ENCODE measurements at regions not wholly inside any gene's neighbourhood (a gene's known extent, or its start where the extent isn't known, plus 50 kb on each side); places are given as distances from the start of the nearest gene placed in this dataset.

- DNase-seq (ENCODE audit: low read depth in 2 of 2, low spot score in 1 of 2): no peak
Measured at GRCh38 chr11:19661827-19662226, 50.8 kb upstream of the NAV2 start.

- DNase-seq (ENCODE audit: low read depth in 2 of 2, low spot score in 1 of 2): no peak
Measured at GRCh38 chr11:19660076-19660475, 52.6 kb upstream of the NAV2 start.

- no peak for DNase-seq (ENCODE audit: low read depth in 2 of 2, low spot score in 1 of 2)
Measured at GRCh38 chr11:19659529-19659928, 53.1 kb upstream of the NAV2 start.

- DNase-seq (ENCODE audit: low read depth in 2 of 2, low spot score in 1 of 2): no peak
Measured at GRCh38 chr11:19658344-19658743, 54.3 kb upstream of the NAV2 start.

GRCh38 chr11:19656140-19656541, 56.5 kb upstream of the NAV2 start:
- DNase-seq (ENCODE audit: low read depth in 2 of 2, low spot score in 1 of 2): no peak

- no peak for DNase-seq (ENCODE audit: low read depth in 2 of 2, low spot score in 1 of 2)
Measured at GRCh38 chr11:19652623-19653375, 59.8 kb upstream of the NAV2 start.

- no peak for DNase-seq (ENCODE audit: low read depth in 2 of 2, low spot score in 1 of 2)
Measured at GRCh38 chr11:19651653-19652052, 61.0 kb upstream of the NAV2 start.

GRCh38 chr11:19651028-19651427, 61.6 kb upstream of the NAV2 start:
- DNase-seq (ENCODE audit: low read depth in 2 of 2, low spot score in 1 of 2): no peak

- DNase-seq (ENCODE audit: low read depth in 2 of 2, low spot score in 1 of 2): no peak
Measured at GRCh38 chr11:19650467-19650866, 62.2 kb upstream of the NAV2 start.

- DNase-seq (ENCODE audit: low read depth in 2 of 2, low spot score in 1 of 2): no peak
Measured at GRCh38 chr11:19649751-19650150, 62.9 kb upstream of the NAV2 start.

GRCh38 chr11:19648321-19648720, 64.3 kb upstream of the NAV2 start:
- no peak for DNase-seq (ENCODE audit: low read depth in 2 of 2, low spot score in 1 of 2)

- no peak for DNase-seq (ENCODE audit: low read depth in 2 of 2, low spot score in 1 of 2)
Measured at GRCh38 chr11:19647816-19648215, 64.8 kb upstream of the NAV2 start.

- DNase-seq (ENCODE audit: low read depth in 2 of 2, low spot score in 1 of 2): no peak
Measured at GRCh38 chr11:19646921-19647320, 65.7 kb upstream of the NAV2 start.

GRCh38 chr11:19646308-19646707, 66.3 kb upstream of the NAV2 start:
- DNase-seq (ENCODE audit: low read depth in 2 of 2, low spot score in 1 of 2): no peak

- no peak for DNase-seq (ENCODE audit: low read depth in 2 of 2, low spot score in 1 of 2)
Measured at GRCh38 chr11:19644316-19644715, 68.3 kb upstream of the NAV2 start.

- DNase-seq (ENCODE audit: low read depth in 2 of 2, low spot score in 1 of 2): no peak
Measured at GRCh38 chr11:19642185-19643158, 70.2 kb upstream of the NAV2 start.

- no peak for DNase-seq (ENCODE audit: low read depth in 2 of 2, low spot score in 1 of 2)
Measured at GRCh38 chr11:19639603-19640105, 73.0 kb upstream of the NAV2 start.

GRCh38 chr11:19635332-19635731, 77.3 kb upstream of the NAV2 start:
- DNase-seq (ENCODE audit: low read depth in 2 of 2, low spot score in 1 of 2): no peak

GRCh38 chr11:19633276-19633675, 79.4 kb upstream of the NAV2 start:
- DNase-seq (ENCODE audit: low read depth in 2 of 2, low spot score in 1 of 2): no peak

- DNase-seq (ENCODE audit: low read depth in 2 of 2, low spot score in 1 of 2): no peak
Measured at GRCh38 chr11:19632499-19632834, 80.2 kb upstream of the NAV2 start.

- DNase-seq (ENCODE audit: low read depth in 2 of 2, low spot score in 1 of 2): no peak
Measured at GRCh38 chr11:19631712-19632498, 80.7 kb upstream of the NAV2 start.
